ENCODE measurements at regions not wholly inside any gene's neighbourhood (a gene's known extent, or its start where the extent isn't known, plus 50 kb on each side); places are given as distances from the start of the nearest gene placed in this dataset.

DNA sequence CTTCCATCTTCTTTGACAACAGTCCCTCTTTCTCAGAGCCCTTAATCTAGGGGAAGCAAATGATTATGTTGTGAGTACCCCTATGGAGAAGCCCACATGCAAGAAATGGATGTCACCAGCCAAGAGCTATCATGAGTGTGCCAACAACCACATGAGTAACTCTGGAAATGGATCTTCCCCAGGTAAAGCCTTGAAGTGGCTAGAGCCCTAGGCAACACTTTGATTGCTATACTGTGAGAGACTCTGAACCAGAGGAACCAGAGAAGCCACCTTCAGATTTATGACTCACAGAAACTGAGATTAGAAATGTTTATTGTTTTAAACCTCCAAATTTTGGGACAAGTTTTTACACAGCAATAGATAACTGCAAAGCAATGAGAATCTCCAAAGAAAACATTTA is 60.9 kb upstream of the COL1A2 start:
- intact Hi-C loops (cut with micrococcal nuclease) (loop anchor here (2.0 kb wide), 1 partner anchor 17 kb away; no protein-coding TSS in a partner anchor), dilution Hi-C loops (cut with MboI; ENCODE audit: extremely low pct_ligation_motif_present, low sequenced_read_pairs) (no loop called here)
- H3K4me3 ChIP-seq (replicated peaks in 1 of 3; ENCODE audit: insufficient read depth in 1 of 3, low read depth in 1 of 3, low read length in 3 of 3), result no peak overlapping the region
- FAIRE-seq (no peak), DNase-seq (ENCODE audit: low read depth, low spot score) (no peak)
- no peaks in the 10 kb centered on the region for H4K20me1 ChIP-seq (replicated peaks; ENCODE audit: control insufficient read depth, extremely low read depth, insufficient read depth, low read length)
- H3K4me2 ChIP-seq (ENCODE audit: insufficient read depth, low read length), result no peak overlapping the region
- H3K9me3 ChIP-seq (replicated peaks; ENCODE audit: control insufficient read depth, insufficient read depth, low read length), result no peaks in the 10 kb centered on the region
- peaks cover 3% of the 10 kb centered on the region for H3K4me1 ChIP-seq (ENCODE audit: control insufficient read depth, extremely low read depth, insufficient read depth, low read length)
- no peaks in the 10 kb centered on the region for H3K79me2 ChIP-seq (ENCODE audit: control insufficient read depth, insufficient read depth, low read length)
- H3K9ac ChIP-seq (replicated peaks; ENCODE audit: extremely low read depth, insufficient read depth, low read length), result no peak overlapping the region
- CTCF ChIA-PET, result interaction anchor here (1.7 to 1.9 kb wide), 2 partner anchors 20 to 62 kb away, joined by 4 read pairs; no protein-coding TSS in a partner anchor
- POLR2A ChIA-PET, result no interaction called here
- TF ChIP-seq MYC (IDR thresholded peaks at IDR 0.05; ENCODE audit: low read depth, low read length) (no peak), POLR2A (IDR thresholded peaks at IDR 0.05; ENCODE audit: low read depth, low read length) (no peak), EZH2 (IDR thresholded peaks at IDR 0.05; ENCODE audit: borderline replicate concordance, low read depth, low read length, severe bottlenecking) (no peak), POLR2AphosphoS5 (IDR thresholded peaks at IDR 0.05; ENCODE audit: insufficient read depth, low read depth, low read length) (no peak), GATA2 (IDR thresholded peaks at IDR 0.05; ENCODE audit: insufficient read depth, insufficient read length, low read depth, low read length) (no peak)
- TF ChIP-seq, protein P1, sequence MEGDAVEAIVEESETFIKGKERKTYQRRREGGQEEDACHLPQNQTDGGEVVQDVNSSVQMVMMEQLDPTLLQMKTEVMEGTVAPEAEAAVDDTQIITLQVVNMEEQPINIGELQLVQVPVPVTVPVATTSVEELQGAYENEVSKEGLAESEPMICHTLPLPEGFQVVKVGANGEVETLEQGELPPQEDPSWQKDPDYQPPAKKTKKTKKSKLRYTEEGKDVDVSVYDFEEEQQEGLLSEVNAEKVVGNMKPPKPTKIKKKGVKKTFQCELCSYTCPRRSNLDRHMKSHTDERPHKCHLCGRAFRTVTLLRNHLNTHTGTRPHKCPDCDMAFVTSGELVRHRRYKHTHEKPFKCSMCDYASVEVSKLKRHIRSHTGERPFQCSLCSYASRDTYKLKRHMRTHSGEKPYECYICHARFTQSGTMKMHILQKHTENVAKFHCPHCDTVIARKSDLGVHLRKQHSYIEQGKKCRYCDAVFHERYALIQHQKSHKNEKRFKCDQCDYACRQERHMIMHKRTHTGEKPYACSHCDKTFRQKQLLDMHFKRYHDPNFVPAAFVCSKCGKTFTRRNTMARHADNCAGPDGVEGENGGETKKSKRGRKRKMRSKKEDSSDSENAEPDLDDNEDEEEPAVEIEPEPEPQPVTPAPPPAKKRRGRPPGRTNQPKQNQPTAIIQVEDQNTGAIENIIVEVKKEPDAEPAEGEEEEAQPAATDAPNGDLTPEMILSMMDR (IDR thresholded peaks at IDR 0.05; ENCODE audit: extremely low read depth in 1 of 2, insufficient read depth in 1 of 2, low read depth in 1 of 2, low read length in 2 of 2), result no peak
- TF ChIP-seq, protein P2, sequence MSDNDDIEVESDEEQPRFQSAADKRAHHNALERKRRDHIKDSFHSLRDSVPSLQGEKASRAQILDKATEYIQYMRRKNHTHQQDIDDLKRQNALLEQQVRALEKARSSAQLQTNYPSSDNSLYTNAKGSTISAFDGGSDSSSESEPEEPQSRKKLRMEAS (IDR thresholded peaks at IDR 0.05; ENCODE audit: insufficient read depth, insufficient read length), result no peak
- no TSS peak for BruUV-seq (replicated peaks)
- no peak overlapping the region for H3K27ac ChIP-seq (ENCODE audit: insufficient read depth, low read depth, low read length)
- H3K27me3 ChIP-seq (ENCODE audit: control insufficient read depth in 2 of 2, insufficient read depth in 2 of 2, low read length in 2 of 2), result no peaks in the 10 kb centered on the region
- no peak overlapping the region for H2AFZ ChIP-seq (ENCODE audit: low read depth, low read length)
- no peaks in the 10 kb centered on the region for H3K9me1 ChIP-seq (replicated peaks; ENCODE audit: control insufficient read depth, extremely low read depth, insufficient read depth, low read length)
- H3K36me3 ChIP-seq (ENCODE audit: control insufficient read depth in 2 of 2, extremely low read depth in 1 of 2, insufficient read depth in 2 of 2, low read length in 2 of 2), result no peaks in the 10 kb centered on the region
